ENCODE measurements at regions not wholly inside any gene's neighbourhood (a gene's known extent, or its start where the extent isn't known, plus 50 kb on each side); places are given as distances from the start of the nearest gene placed in this dataset.

DNA sequence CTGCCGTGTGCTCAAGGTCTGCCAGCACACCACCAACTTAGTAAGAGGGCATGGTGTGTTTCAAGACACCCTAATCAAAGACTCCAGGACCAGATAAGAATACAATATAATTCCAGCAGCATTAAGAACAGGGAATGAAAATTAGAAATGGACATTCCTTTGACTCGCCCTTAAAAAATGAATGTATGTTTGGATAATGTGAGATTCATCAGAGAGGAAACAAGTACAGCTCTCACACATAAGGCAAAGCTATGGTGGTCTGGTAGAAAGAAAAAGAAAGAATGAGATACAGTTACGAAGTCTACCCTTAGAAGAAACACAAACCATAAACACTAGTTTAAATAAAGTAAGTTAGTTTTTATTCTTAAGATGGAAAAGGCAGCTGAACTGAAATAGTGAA, 174.8 kb upstream of the ANK3 start:
- Mint-ChIP-seq H3K27ac (no peak overlapping the region), H3K4me3 (no peak overlapping the region), H3K4me1 (no peaks in the 10 kb centered on the region), H3K9me3 (no peaks in the 10 kb centered on the region), H3K36me3 (no peaks in the 10 kb centered on the region), H3K27me3 (peaks cover 4% of the 10 kb centered on the region)
- POLR2A ChIA-PET, result no interaction called here
- DNase-seq (no peak), ATAC-seq (ENCODE audit: low read depth) (no peak)

- no peaks in the 10 kb centered on the region for H3K36me3 Mint-ChIP-seq
- POLR2A ChIA-PET, result no interaction called here
Measured at GRCh38 chr10:60560451-60560850, 170.8 kb upstream of the ANK3 start.

DNA sequence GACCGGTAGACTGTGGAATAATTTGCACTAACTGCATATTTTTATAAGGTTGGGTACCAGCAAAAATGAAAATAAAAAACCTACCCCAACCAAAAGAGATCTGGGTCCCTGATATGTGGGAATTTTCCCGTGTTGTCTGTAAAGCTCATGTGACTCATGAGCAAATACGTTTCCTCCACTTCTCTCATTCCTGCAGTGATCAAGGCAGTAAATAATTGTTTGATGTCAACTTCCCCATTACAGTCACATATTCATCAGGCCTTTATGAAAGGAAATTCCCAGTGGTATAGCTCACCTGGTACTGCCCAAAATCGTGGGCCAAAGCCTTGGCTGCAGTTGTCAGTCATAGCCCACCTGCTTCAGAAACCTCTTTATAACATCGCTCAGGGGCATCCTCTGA, 166.0 kb upstream of the ANK3 start:
- Mint-ChIP-seq H3K9me3 (no peaks in the 10 kb centered on the region), H3K4me1 (no peaks in the 10 kb centered on the region), H3K27ac (no peak overlapping the region), H3K4me3 (no peak overlapping the region), H3K36me3 (no peaks in the 10 kb centered on the region), H3K27me3 (peaks cover 4% of the 10 kb centered on the region)
- POLR2A ChIA-PET, result no interaction called here
- DNase-seq (no peak), ATAC-seq (ENCODE audit: low read depth) (no peak)

More at GRCh38 chr10:60560451-60560850, 170.8 kb upstream of the ANK3 start:
- Mint-ChIP-seq H3K27me3 (peaks cover 4% of the 10 kb centered on the region), H3K4me3 (no peak overlapping the region), H3K27ac (no peak overlapping the region), H3K9me3 (no peaks in the 10 kb centered on the region), H3K4me1 (no peaks in the 10 kb centered on the region)
- ATAC-seq (ENCODE audit: low read depth) (no peak), DNase-seq (no peak)

- Mint-ChIP-seq H3K27ac (no peak overlapping the region), H3K36me3 (no peaks in the 10 kb centered on the region), H3K4me1 (no peaks in the 10 kb centered on the region), H3K4me3 (no peak overlapping the region), H3K27me3 (no peaks in the 10 kb centered on the region), H3K9me3 (no peaks in the 10 kb centered on the region)
- POLR2A ChIA-PET, result no interaction called here
- ATAC-seq (ENCODE audit: low read depth), result no peak
- no peak for DNase-seq
Measured at GRCh38 chr10:60549686-60550085, 160.0 kb upstream of the ANK3 start.

DNA sequence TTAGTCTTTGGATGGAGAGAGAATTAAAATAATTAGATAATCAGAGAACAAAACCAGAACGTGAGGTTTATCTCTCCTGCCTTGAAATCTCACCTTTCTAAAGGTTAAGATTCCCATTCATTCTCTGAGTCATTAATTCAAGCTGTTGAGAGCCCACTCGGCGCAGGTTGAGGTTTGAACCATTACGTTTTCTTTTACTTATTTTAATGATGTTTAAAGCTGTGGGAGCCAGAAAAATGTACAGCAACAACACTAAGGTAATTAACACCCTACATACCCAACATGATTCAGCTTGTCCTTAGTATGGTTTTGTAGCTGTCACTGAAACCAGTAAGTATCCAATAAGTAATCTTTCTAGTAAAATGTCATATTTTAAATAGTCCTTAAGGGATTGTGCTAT, 153.0 kb upstream of the ANK3 start:
- Mint-ChIP-seq H3K36me3 (no peaks in the 10 kb centered on the region), H3K27me3 (no peaks in the 10 kb centered on the region), H3K9me3 (no peaks in the 10 kb centered on the region), H3K4me1 (no peaks in the 10 kb centered on the region), H3K27ac (no peak overlapping the region), H3K4me3 (no peak overlapping the region)
- ATAC-seq (ENCODE audit: low read depth) (no peak), DNase-seq (no peak)
- POLR2A ChIA-PET, result no interaction called here

DNA sequence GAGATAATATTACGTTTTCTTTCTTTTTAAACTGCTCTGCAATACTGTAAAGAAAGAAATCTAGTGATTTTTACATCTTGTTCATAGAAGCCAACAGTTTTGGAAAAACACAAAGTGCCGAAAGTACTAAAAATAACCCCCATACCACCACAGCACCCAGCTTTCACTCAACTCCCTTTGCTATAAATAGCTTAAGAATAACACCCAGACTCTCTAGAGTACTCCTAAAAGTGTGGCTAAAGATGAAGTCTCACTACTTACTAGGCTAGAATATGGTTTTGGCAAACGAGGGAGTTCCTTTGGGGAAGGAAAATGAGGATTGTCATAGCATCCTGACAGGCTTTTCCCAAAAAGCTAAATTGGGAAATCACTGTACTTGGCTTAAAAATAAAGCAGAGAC, 151.8 kb upstream of the ANK3 start:
- POLR2A ChIA-PET, result no interaction called here

GRCh38 chr10:60537697-60538096, 148.0 kb upstream of the ANK3 start:
- no peaks in the 10 kb centered on the region for H3K36me3 Mint-ChIP-seq
- no peaks in the 10 kb centered on the region for H3K27me3 Mint-ChIP-seq
- POLR2A ChIA-PET, result no interaction called here
- no peaks in the 10 kb centered on the region for H3K4me1 Mint-ChIP-seq
- H3K4me3 Mint-ChIP-seq, result no peak overlapping the region
- H3K9me3 Mint-ChIP-seq, result no peaks in the 10 kb centered on the region
- no peak overlapping the region for H3K27ac Mint-ChIP-seq
- no peak for ATAC-seq (ENCODE audit: low read depth)
- no peak for DNase-seq

More for the DNA sequence above, 151.8 kb upstream of the ANK3 start:
- H3K36me3 Mint-ChIP-seq, result no peaks in the 10 kb centered on the region
- H3K27ac Mint-ChIP-seq, result no peak overlapping the region
- DNase-seq (no peak), ATAC-seq (ENCODE audit: low read depth) (no peak)
- H3K4me1 Mint-ChIP-seq, result no peaks in the 10 kb centered on the region
- H3K27me3 Mint-ChIP-seq, result no peaks in the 10 kb centered on the region
- H3K4me3 Mint-ChIP-seq, result no peak overlapping the region
- H3K9me3 Mint-ChIP-seq, result no peaks in the 10 kb centered on the region

DNA sequence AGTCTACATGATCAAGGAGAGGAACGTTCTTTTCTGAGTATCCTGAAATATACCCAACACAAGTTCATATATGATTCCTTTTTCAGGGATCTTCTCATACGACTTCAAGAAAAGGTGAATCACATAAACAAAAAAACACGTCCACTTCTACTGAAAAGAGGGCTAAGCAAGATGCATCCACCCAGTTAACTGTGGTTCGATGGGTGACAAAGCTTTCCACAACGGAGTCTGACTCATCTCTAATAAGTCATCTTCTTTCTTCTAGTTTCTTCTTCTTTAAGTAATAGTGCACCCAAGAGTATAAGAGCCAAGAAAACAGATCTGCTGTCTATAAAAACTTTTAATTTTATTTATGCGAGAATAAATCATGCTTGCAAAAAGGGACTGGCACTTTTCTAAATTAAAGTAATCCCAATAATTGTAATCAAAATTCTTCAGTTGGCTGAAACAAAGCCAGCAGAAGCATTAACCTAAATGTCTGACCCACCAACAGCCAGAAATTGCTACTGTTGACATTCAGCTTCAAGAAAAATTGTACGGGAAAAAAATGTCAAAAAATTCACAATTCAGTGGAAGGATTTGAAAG, 146.9 kb upstream of the ANK3 start:
- H3K9me3 Mint-ChIP-seq, result no peaks in the 10 kb centered on the region
- POLR2A ChIA-PET, result no interaction called here
- no peaks in the 10 kb centered on the region for H3K27me3 Mint-ChIP-seq
- no peak overlapping the region for H3K27ac Mint-ChIP-seq
- no peaks in the 10 kb centered on the region for H3K36me3 Mint-ChIP-seq
- no peak for DNase-seq
- ATAC-seq (ENCODE audit: low read depth), result no peak
- no peak overlapping the region for H3K4me3 Mint-ChIP-seq
- H3K4me1 Mint-ChIP-seq, result no peaks in the 10 kb centered on the region

- POLR2A ChIA-PET, result no interaction called here
- H3K36me3 Mint-ChIP-seq, result no peaks in the 10 kb centered on the region
- no peak overlapping the region for H3K27ac Mint-ChIP-seq
- no peak overlapping the region for H3K4me3 Mint-ChIP-seq
- H3K27me3 Mint-ChIP-seq, result no peaks in the 10 kb centered on the region
- no peaks in the 10 kb centered on the region for H3K9me3 Mint-ChIP-seq
- ATAC-seq (ENCODE audit: low read depth) (no peak), DNase-seq (no peak)
- H3K4me1 Mint-ChIP-seq, result no peaks in the 10 kb centered on the region
Measured at GRCh38 chr10:60535427-60535826, 145.8 kb upstream of the ANK3 start.

DNA sequence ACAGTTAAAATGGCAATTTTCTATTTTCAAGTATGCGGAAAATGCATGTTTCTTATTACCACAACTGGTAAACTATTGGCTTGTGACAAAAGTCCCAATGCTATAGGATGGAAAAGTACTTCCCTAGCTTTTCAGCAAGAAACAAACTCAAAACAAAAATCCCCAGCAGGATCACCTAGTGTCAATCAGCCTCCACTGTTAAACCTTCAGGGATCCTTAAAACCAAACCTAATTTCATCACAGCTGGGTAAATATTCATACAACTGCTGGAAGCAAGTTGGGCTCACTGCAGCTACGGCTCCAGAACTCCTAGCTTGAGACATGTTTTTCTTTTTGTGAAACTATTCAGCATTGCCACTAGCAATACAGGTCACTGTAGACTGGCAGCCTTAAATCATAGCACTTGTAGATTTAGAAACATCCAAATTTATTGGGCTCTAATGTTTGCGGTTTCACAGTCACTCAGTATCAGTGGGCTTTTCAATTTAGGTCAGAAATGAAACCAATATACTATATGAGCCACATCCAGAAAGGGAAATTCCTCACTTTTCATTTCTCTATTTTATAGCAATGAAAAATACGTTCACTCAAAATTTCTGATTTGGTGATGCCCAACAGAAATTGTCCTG, 145.2 kb upstream of the ANK3 start:
- no peak for ATAC-seq (ENCODE audit: low read depth)

GRCh38 chr10:60532696-60533468, 143.2 kb upstream of the ANK3 start:
- H3K4me3 Mint-ChIP-seq, result no peak overlapping the region
- no peak for DNase-seq
- no peak for ATAC-seq (ENCODE audit: low read depth)
- POLR2A ChIA-PET, result no interaction called here
- no peaks in the 10 kb centered on the region for H3K4me1 Mint-ChIP-seq
- H3K27ac Mint-ChIP-seq, result no peak overlapping the region
- no peaks in the 10 kb centered on the region for H3K9me3 Mint-ChIP-seq
- no peaks in the 10 kb centered on the region for H3K27me3 Mint-ChIP-seq
- H3K36me3 Mint-ChIP-seq, result no peaks in the 10 kb centered on the region

More for the DNA sequence above, 145.2 kb upstream of the ANK3 start:
- H3K27me3 Mint-ChIP-seq, result no peaks in the 10 kb centered on the region
- no peaks in the 10 kb centered on the region for H3K9me3 Mint-ChIP-seq
- no peak for DNase-seq
- no peaks in the 10 kb centered on the region for H3K4me1 Mint-ChIP-seq
- H3K4me3 Mint-ChIP-seq, result no peak overlapping the region
- H3K36me3 Mint-ChIP-seq, result no peaks in the 10 kb centered on the region
- POLR2A ChIA-PET, result no interaction called here
- no peak overlapping the region for H3K27ac Mint-ChIP-seq

GRCh38 chr10:60531006-60531405, 141.3 kb upstream of the ANK3 start:
- no peak for ATAC-seq (ENCODE audit: low read depth)
- no peak overlapping the region for H3K4me3 Mint-ChIP-seq
- H3K36me3 Mint-ChIP-seq, result no peaks in the 10 kb centered on the region
- H3K27ac Mint-ChIP-seq, result no peak overlapping the region
- no peak for DNase-seq
- POLR2A ChIA-PET, result no interaction called here
- no peaks in the 10 kb centered on the region for H3K4me1 Mint-ChIP-seq
- no peaks in the 10 kb centered on the region for H3K27me3 Mint-ChIP-seq
- no peaks in the 10 kb centered on the region for H3K9me3 Mint-ChIP-seq

- Mint-ChIP-seq H3K4me1 (no peaks in the 10 kb centered on the region), H3K4me3 (no peak overlapping the region), H3K27me3 (no peaks in the 10 kb centered on the region), H3K27ac (no peak overlapping the region), H3K9me3 (no peaks in the 10 kb centered on the region), H3K36me3 (no peaks in the 10 kb centered on the region)
- POLR2A ChIA-PET, result no interaction called here
- no peak for DNase-seq
- ATAC-seq (ENCODE audit: low read depth), result no peak
Measured at GRCh38 chr10:60527676-60528075, 138.0 kb upstream of the ANK3 start.
